Hematopoietic multipotent progenitor cell treated with erythropoietin and hydrocortisone succinate and interleukin-3 and kit ligand, for 15 days (in vitro differentiated cells): ENCODE measurements at regions not wholly inside any gene's neighbourhood (a gene's known extent, or its start where the extent isn't known, plus 50 kb on each side); places are given as distances from the start of the nearest gene placed in this dataset.

Experiments used
- DNase-seq: peaks from one replicate; pipeline ENCODE4 v3.0.0-alpha.2; 2015; ENCODE audit warnings: low spot score

GRCh38 chrX:10288373-10288975 is 131.7 kb downstream of the CLCN4 start:
- no peak for DNase-seq

DNA sequence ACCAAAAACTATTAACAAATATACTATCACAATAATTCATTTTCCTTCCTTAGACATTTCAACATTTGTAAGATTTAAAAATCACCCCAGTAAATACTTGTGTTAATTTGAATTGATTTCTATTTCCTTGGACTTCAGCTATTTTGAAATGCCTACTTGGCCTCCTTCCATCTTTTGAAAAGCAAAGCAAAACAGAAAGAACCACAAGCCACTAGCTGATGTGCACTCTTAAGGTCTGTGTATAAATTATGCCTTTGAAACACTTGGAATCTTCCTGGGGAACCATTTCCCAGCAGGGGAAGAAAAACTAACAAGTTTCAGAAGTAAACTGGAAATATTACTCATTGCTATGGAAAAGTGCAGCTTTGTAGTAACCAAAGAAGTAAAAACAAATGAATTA is 139.8 kb downstream of the CLCN4 start:
- no peak for DNase-seq

- DNase-seq: no peak
Measured at GRCh38 chrX:10310511-10310910, 153.7 kb downstream of the CLCN4 start.

- no peak for DNase-seq
Measured at GRCh38 chrX:10314530-10315104, 157.8 kb downstream of the CLCN4 start.

DNA sequence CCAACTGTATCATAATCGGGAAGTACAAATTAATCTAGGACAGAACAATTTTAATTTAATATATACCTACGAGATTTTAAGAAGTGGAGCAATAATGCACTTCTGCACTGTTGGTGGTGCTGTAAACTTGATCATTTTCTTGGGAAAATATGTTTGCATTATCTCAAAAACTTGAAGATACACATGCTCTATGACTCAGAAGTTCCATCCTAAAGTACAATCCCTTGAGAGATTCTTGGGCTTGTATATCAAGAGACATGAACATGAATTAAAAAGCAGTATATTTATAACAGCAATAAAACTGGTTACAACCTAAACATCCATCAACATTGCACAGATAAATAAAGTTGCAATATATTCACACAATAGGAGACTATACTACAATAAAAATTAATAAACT is 168.8 kb downstream of the CLCN4 start:
- no peak for DNase-seq

DNA sequence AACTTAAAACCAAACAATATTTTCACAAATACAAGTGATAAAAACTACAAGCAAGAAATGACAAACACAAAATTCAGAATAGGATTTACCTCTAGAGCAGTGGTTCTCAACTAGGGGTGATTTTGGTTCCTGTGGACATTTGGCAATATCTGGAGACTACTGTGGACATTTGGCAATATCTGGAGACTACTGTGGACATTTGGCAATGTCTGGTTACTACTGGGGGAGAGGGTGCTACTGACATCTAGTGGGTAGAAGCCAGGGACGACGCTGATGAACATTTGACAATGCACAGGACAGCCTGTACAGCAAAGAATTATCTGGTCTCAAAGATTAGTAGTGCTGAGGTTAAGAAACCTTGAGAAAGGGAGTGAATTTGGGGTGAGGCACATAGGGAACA is 169.8 kb downstream of the CLCN4 start:
- no peak for DNase-seq

- no peak for DNase-seq
Measured at GRCh38 chrX:10327651-10328050, 170.9 kb downstream of the CLCN4 start.

GRCh38 chrX:10329984-10330383 is 173.2 kb downstream of the CLCN4 start:
- no peak for DNase-seq

GRCh38 chrX:10341309-10341708 is 184.5 kb downstream of the CLCN4 start:
- DNase-seq: no peak

DNA sequence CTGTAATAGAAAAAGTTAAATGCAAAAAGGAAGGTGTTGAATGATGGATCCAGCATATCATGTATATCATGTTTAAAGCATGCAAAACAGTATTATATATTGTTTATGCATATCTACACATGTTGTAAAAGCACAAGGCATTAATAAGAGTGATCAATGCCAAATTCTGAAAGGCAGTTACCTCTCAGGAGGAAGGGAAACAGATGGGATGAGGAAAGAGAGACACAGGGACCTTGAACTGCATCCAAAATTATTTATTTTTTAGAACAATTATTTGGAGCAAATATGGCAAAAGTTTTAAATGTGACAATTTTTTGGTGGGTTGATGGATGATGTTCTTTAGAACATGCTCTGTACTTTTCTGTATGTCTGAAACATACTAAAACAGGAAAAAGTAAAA is 193.4 kb downstream of the CLCN4 start:
- DNase-seq: no peak

DNA sequence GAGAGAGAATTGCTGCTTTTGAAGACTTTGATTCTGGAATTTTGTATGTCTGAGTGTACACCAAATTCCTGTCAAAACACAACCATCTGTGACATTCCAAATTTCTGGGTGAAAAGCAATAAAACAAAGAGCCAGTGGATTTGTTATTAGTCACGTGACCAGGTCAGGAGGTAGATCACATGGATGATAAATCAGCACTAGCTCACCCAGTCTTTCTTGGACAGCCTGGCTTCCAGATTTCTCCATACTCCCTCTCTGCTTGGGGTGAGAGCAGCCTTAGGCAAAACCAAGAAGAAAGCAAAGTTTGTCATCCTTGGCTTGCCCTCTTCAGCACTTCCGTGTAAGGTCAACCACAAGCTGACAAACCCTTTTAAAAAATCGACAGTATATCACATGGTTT is 194.2 kb downstream of the CLCN4 start:
- no peak for DNase-seq

GRCh38 chrX:10352536-10352935 is 195.8 kb downstream of the CLCN4 start:
- peak; percentile 1 for DNase-seq

GRCh38 chrX:10356979-10357378 is 200.2 kb downstream of the CLCN4 start:
- DNase-seq: no peak

DNA sequence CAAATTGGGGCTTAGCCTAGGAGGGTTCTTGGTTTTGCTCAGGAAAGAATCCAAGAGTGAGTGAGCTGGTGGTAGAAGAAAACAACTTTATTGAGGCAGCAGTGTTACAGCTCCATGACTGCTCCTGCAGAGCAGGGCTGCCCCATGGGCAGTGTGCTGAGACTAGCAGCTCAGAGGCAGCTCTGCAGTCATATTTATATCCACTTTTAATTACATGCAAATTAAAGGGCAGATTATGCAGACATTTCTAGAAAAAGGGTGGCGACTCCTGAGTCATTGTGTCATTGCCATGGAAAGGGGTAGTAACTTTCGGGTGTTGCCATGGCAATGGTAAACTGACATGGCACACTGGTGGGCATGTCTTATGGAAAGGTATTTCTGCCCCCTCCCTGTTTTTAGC is 202.2 kb downstream of the CLCN4 start:
- no peak for DNase-seq

DNA sequence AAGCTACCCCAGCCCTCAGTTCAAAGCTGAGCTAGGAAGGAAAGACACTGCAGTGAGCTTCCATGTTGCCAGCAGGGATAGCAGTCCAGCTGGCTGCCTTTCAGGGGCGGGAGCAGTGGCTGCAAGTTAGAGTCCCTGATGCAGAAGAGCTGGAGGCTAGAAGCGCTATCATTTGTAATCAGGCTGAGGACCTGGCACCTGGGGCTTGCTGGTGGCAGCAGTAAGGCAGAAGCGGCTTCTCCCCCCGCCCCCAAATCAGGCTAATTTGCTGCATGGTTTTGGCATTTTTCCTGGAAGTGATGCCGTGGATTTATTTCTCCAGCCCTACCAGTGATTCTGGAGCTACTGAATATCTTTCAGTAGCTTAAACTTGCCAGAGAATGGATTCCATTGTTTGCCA is 203.3 kb downstream of the CLCN4 start:
- DNase-seq: no peak

- no peak for DNase-seq
Measured at GRCh38 chrX:10365532-10366265, 208.9 kb downstream of the CLCN4 start.

- no peak for DNase-seq
Measured at GRCh38 chrX:10367406-10367805, 210.6 kb downstream of the CLCN4 start.

DNA sequence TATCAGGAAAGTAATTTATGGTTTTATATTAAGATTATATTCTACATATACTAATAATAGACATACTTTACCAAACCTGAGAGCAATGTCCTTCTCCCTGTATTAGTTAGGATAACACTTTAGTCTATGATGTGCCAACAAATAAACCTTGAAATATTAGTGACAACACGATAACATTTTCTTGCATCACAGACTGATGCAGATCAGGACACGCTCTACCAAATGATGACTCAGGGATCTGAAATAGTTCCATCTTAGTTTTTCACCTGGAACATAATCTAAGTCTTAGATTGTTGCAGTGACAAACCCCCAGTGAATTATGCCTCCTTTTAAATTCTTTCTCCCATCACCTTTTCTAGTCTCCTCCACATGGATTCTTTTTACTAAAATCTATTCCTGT is 214.2 kb downstream of the CLCN4 start:
- no peak for DNase-seq

DNA sequence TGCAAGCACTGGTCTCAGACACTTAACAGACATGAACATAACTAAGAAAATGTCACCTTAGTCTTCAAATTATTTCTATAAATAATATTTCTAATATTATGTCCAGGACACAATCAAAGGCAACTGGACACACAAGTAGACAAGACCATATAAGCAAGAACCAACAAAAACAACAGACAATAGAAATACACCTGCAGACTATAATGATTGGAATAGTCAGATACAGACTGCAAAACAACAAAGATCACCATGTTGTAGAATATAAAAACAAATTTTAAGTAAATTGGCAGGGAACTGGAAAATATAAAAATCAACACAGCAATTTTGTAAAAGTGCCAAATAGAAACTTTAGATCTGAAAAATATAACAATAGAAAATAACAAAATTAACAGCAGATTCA is 220.7 kb downstream of the CLCN4 start:
- DNase-seq: no peak

GRCh38 chrX:10379878-10380277 is 223.1 kb downstream of the CLCN4 start:
- no peak for DNase-seq

DNA sequence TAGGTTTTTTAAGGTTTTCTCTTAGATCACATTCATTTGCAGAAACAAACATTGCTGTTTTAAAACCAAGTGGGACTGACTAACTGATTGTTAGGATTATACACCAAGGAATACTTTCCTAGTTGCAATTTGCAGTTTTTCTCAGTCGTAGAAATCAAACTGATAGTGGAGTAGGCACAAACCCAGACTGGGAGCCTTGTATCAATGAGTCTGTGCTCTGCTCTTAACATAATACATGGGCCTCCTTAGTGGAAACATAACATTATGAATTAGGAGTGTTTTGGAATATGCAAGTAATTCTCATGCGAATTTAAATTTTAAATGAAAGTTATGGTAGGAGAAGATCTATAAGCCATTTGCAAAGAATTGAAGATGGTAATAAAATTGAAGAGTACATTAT is 223.5 kb downstream of the CLCN4 start:
- DNase-seq: no peak

GRCh38 chrX:10381193-10381592 is 224.4 kb downstream of the CLCN4 start:
- DNase-seq: no peak

GRCh38 chrX:10387011-10387410 is 230.2 kb downstream of the CLCN4 start:
- no peak for DNase-seq

- DNase-seq: no peak
Measured at GRCh38 chrX:10390187-10390586, 230.2 kb downstream of the MID1 start.
